Endothelial cell of umbilical vein (primary cell): ENCODE measurements at regions not wholly inside any gene's neighbourhood (a gene's known extent, or its start where the extent isn't known, plus 50 kb on each side); places are given as distances from the start of the nearest gene placed in this dataset.

ENCODE experiments used
- BruUV-seq: library from RNA; stranded (reverse); fragments of 400-500 nt; replicated peaks from 2 replicates; lab custom pipeline; 2021; lab: Mats Ljungman, UMichigan
- CTCF ChIA-PET: fragments of 300-600, 350-600 bp; sonication (Branson Sonifier 250); formaldehyde crosslinking; loops from one replicate; lab custom pipeline; 2021; ENCODE audit warnings: antibody characterized with exemption, inconsistent platforms; lab: Charles Lee
- POLR2A ChIA-PET: fragments of 300-600, 350-600 bp; sonication (Branson Sonifier 250); formaldehyde crosslinking; loops from one replicate; lab custom pipeline; 2021; ENCODE audit warnings: antibody characterized with exemption, inconsistent platforms; lab: Charles Lee
- DNase-seq: peaks from one replicate; pipeline ENCODE4 v3.0.0-alpha.2; 2011; ENCODE audit warnings: low read depth, low spot score
- FAIRE-seq: peaks from 2 replicates; lab custom pipeline; 2011; peaks lifted over from hg19 to GRCh38; lab: Jason Lieb, UNC
- H2AFZ ChIP-seq: 2 replicates; pipeline ENCODE4 v1.6.0; 2012; ENCODE audit warnings: low read depth, low read length, control low read depth, inconsistent platforms
- H3K27ac ChIP-seq: 2 replicates; pipeline ENCODE4 v1.5.1; 2011; ENCODE audit warnings: low read depth, mild to moderate bottlenecking, control low read depth, low read length, moderate library complexity; ENCODE audit not compliant: insufficient read depth
- H3K27me3 ChIP-seq, 2 experiments: 2 replicates each; pipeline versions ENCODE4 v1.6.0 to v1.6.1; 2011; ENCODE audit warnings: low read length in 2 of 2, mixed read lengths in 1 of 2; ENCODE audit not compliant: control insufficient read depth in 2 of 2, insufficient read depth in 2 of 2
- H3K36me3 ChIP-seq, 2 experiments: 2 replicates in 1 of 2; 3 replicates in 1 of 2; pipeline ENCODE4 v1.5.1; 2011; ENCODE audit warnings: low read length in 2 of 2, mild to moderate bottlenecking in 1 of 2, moderate library complexity in 1 of 2; ENCODE audit not compliant: control insufficient read depth in 2 of 2, insufficient read depth in 2 of 2; ENCODE audit errors: extremely low read depth in 1 of 2
- H3K4me1 ChIP-seq: 3 replicates; pipeline ENCODE4 v1.5.1; 2011; ENCODE audit warnings: mild to moderate bottlenecking, low read length; ENCODE audit not compliant: control insufficient read depth, insufficient read depth; ENCODE audit errors: extremely low read depth
- H3K4me2 ChIP-seq: 2 replicates; pipeline ENCODE4 v1.6.1; 2011; ENCODE audit warnings: low read length, control low read depth, mixed read lengths; ENCODE audit not compliant: insufficient read depth
- H3K4me3 ChIP-seq, 3 experiments: fragments of 200-600 bp in 1 of 3; sonication (generic), shearing (Covaris generic) in 1 of 3; replicated peaks in 1 of 3; 2 replicates each; pipeline ENCODE4 v1.5.1; 2011 to 2016; ENCODE audit warnings: control low read depth in 3 of 3, low read length in 3 of 3, mild to moderate bottlenecking in 2 of 3, inconsistent platforms in 1 of 3, low read depth in 1 of 3, moderate library complexity in 1 of 3; ENCODE audit not compliant: insufficient read depth in 1 of 3
- H3K79me2 ChIP-seq: 2 replicates; pipeline ENCODE4 v1.6.0; 2012; ENCODE audit warnings: low read length, inconsistent platforms; ENCODE audit not compliant: control insufficient read depth, insufficient read depth
- H3K9ac ChIP-seq: replicated peaks from 2 replicates; pipeline ENCODE3; 2011; ENCODE audit warnings: low read length, control low read depth; ENCODE audit not compliant: insufficient read depth; ENCODE audit errors: extremely low read depth
- H3K9me1 ChIP-seq: replicated peaks from 3 replicates; pipeline ENCODE4 v1.6.0; 2011; ENCODE audit warnings: mild to moderate bottlenecking, low read length; ENCODE audit not compliant: control insufficient read depth, insufficient read depth; ENCODE audit errors: extremely low read depth
- H3K9me3 ChIP-seq: replicated peaks from 2 replicates; pipeline ENCODE4 v1.5.1; 2012; ENCODE audit warnings: low read length, inconsistent platforms; ENCODE audit not compliant: control insufficient read depth, insufficient read depth
- H4K20me1 ChIP-seq: replicated peaks from 2 replicates; pipeline ENCODE3; 2011; ENCODE audit warnings: mild to moderate bottlenecking, low read length; ENCODE audit not compliant: control insufficient read depth, insufficient read depth; ENCODE audit errors: extremely low read depth
- CTCF ChIP-seq, 2 donors: IDR thresholded peaks; 1 replicate in 1 of 2; 2 replicates in 1 of 2; pipeline ENCODE4 v1.5.1; 2011; ENCODE audit warnings: low read length in 2 of 2, mild to moderate bottlenecking in 2 of 2, moderate library complexity in 2 of 2, control low read depth in 1 of 2, inconsistent platforms in 1 of 2, low read depth in 1 of 2; ENCODE audit not compliant: insufficient read depth in 1 of 2; ENCODE audit errors: extremely low read depth in 1 of 2
- EZH2 ChIP-seq: IDR thresholded peaks from 2 replicates; pipeline ENCODE4 v1.6.1; 2012; ENCODE audit warnings: borderline replicate concordance, low read depth, mild to moderate bottlenecking, moderate library complexity, low read length, inconsistent platforms; ENCODE audit not compliant: severe bottlenecking
- FOS ChIP-seq: IDR thresholded peaks from 2 replicates; pipeline ENCODE4 v1.6.1; 2011; ENCODE audit warnings: mild to moderate bottlenecking, low read length, moderate library complexity, borderline replicate concordance; ENCODE audit not compliant: insufficient read depth
- GATA2 ChIP-seq: IDR thresholded peaks from 2 replicates; pipeline ENCODE4 v1.7.0; 2011; ENCODE audit warnings: low read depth, mild to moderate bottlenecking, moderate library complexity, mixed read lengths, low read length; ENCODE audit not compliant: insufficient read length, insufficient read depth
- JUN ChIP-seq: IDR thresholded peaks from 2 replicates; pipeline ENCODE4 v1.6.1; 2011; ENCODE audit warnings: borderline replicate concordance, low read depth; ENCODE audit not compliant: insufficient read length, insufficient read depth
- MAX ChIP-seq: IDR thresholded peaks from 2 replicates; pipeline ENCODE4 v1.6.1; 2011; ENCODE audit not compliant: insufficient read depth, insufficient read length
- MYC ChIP-seq: IDR thresholded peaks from one replicate; pipeline ENCODE4 v1.6.1; 2011; ENCODE audit warnings: mild to moderate bottlenecking, low read depth, low read length
- POLR2A ChIP-seq: IDR thresholded peaks from 2 replicates; pipeline ENCODE4 v1.6.1; 2012; ENCODE audit warnings: low read depth, mild to moderate bottlenecking, control low read depth, low read length
- POLR2AphosphoS5 ChIP-seq: IDR thresholded peaks from 2 replicates; pipeline ENCODE4 v1.6.1; 2012; ENCODE audit warnings: low read depth, mild to moderate bottlenecking, control low read depth, low read length, moderate library complexity; ENCODE audit not compliant: insufficient read depth
- dilution Hi-C: fragments of 300-500 bp; cut with MboI; formaldehyde crosslinking; loops from one replicate; pipeline ENCODE4 v1.15.0; 2019; ENCODE audit warnings: low sequenced_read_pairs; ENCODE audit not compliant: extremely low pct_ligation_motif_present
- intact Hi-C: fragments of 100-400 bp; cut with micrococcal nuclease; formaldehyde crosslinking; loops from one replicate; pipeline ENCODE4 v1.10.0; 2022

- Histone ChIP-seq H3K9me1 (no peaks in the 10 kb centered on the region), H4K20me1 (no peaks in the 10 kb centered on the region), H2AFZ (no peak overlapping the region), H3K27me3 (peaks cover 1 to 3% of the 10 kb centered on the region in 2 experiments), H3K79me2 (no peaks in the 10 kb centered on the region), H3K9me3 (no peaks in the 10 kb centered on the region), H3K27ac (no peak overlapping the region), H3K4me3 (no peak overlapping the region), H3K36me3 (no peaks in the 10 kb centered on the region), H3K4me1 (peaks cover 11% of the 10 kb centered on the region), H3K9ac (no peak overlapping the region), H3K4me2 (no peak overlapping the region)
- no peak for DNase-seq
- TF ChIP-seq POLR2A: no peak
- no peak for TF ChIP-seq FOS
- no peak for TF ChIP-seq JUN
- no peak for TF ChIP-seq MYC
- TF ChIP-seq POLR2AphosphoS5: no peak
- no peak for TF ChIP-seq MAX
- TF ChIP-seq EZH2: no peak
- no peak for TF ChIP-seq GATA2
- TF ChIP-seq CTCF (IDR thresholded peaks at IDR 0.05; ENCODE audit: extremely low read depth in 1 of 2, insufficient read depth in 1 of 2, low read depth in 1 of 2, low read length in 2 of 2): no peak
- dilution Hi-C loops: loop anchor here (25.0 kb wide), 1 partner anchor 275 kb away; no protein-coding TSS in a partner anchor
- no TSS peak for BruUV-seq
- ChIA-PET CTCF (interaction anchor here (1.2 to 4.0 kb wide), 6 partner anchors 9 to 284 kb away, joined by 5 to 50 read pairs (median 6); no protein-coding TSS in a partner anchor), POLR2A (no interaction called here)
- intact Hi-C loops: loop anchor here (10.0 kb wide), 1 partner anchor 562 kb away; no protein-coding TSS in a partner anchor
- FAIRE-seq: no peak
Observed at GRCh38 chr11:69912161-69912910, 93.1 kb upstream of the FGF3 start.
